RWPE1 (cell line): ENCODE measurements at regions not wholly inside any gene's neighbourhood (a gene's known extent, or its start where the extent isn't known, plus 50 kb on each side); places are given as distances from the start of the nearest gene placed in this dataset.

ENCODE experiments used
- CTCF ChIA-PET: fragments of 350-600 bp; sonication (Branson Sonifier 250); formaldehyde crosslinking; extraction: SDS; loops from one replicate; lab custom pipeline; 2021; lab: Yijun Ruan, JAX
- POLR2A ChIA-PET: fragments of 400-600 bp; formaldehyde crosslinking; extraction: SDS; loops from one replicate; lab custom pipeline; 2020; ENCODE audit warnings: antibody characterized with exemption; ENCODE audit not compliant: low non-redundant PET; lab: Yijun Ruan, JAX
- DNase-seq: peaks from one replicate; pipeline ENCODE4 v3.0.0; 2012; ENCODE audit warnings: low spot score
- H3K27ac ChIP-seq: fragments of 450-650 bp; 2 replicates; pipeline ENCODE4 v1.5.1; 2017
- TF ChIP-seq, protein P1 (sequence below): fragments of 450-650 bp; conservative IDR thresholded peaks from 2 replicates; pipeline ENCODE4 v1.5.1; 2017; ENCODE audit warnings: low read depth, mild to moderate bottlenecking

DNA sequence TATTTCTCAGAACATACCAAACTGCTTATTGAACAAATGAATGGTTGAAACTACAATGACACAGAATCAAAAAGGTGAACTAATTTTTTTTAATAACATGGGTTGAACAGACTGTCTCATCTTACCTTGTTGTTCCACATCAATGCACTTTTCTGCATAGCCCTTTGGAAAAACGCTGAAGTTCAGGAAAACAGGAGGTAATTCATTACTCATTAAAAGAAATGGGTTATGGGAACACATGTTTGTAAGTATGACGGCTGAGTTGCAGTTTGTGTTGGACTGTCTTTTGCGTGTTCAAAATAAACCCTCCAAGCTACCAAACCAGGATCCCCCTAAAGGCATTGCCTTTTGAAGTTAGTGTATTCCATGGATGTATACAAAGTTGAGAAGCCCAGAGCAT lies 514.9 kb upstream of the PKN2 start:
- ChIA-PET CTCF (no interaction called here), POLR2A (no interaction called here)
- TF ChIP-seq, protein P1, sequence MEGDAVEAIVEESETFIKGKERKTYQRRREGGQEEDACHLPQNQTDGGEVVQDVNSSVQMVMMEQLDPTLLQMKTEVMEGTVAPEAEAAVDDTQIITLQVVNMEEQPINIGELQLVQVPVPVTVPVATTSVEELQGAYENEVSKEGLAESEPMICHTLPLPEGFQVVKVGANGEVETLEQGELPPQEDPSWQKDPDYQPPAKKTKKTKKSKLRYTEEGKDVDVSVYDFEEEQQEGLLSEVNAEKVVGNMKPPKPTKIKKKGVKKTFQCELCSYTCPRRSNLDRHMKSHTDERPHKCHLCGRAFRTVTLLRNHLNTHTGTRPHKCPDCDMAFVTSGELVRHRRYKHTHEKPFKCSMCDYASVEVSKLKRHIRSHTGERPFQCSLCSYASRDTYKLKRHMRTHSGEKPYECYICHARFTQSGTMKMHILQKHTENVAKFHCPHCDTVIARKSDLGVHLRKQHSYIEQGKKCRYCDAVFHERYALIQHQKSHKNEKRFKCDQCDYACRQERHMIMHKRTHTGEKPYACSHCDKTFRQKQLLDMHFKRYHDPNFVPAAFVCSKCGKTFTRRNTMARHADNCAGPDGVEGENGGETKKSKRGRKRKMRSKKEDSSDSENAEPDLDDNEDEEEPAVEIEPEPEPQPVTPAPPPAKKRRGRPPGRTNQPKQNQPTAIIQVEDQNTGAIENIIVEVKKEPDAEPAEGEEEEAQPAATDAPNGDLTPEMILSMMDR, result no peak
- H3K27ac ChIP-seq, result no peak overlapping the region
- DNase-seq, result no peak

DNA sequence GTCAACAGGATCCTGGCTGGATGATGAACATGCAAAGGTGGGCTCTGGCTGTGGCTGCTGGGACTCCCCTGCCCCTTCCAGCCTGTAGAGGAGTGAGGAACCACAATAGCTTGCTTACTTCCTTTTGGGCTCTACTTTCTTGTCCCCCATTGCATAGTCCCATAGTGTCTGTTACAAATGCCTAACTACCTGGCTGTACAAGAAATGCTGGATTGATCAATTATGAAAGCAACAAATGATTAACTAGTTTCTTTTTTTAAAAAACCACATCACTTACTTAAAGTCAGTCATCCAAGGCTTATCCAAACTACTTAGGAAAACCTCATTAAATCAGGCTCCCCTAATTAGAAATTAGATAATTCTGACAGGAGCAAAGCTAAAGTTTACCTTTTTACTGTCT lies 514.1 kb upstream of the PKN2 start:
- ChIA-PET POLR2A (no interaction called here), CTCF (interaction anchor here (0.9 kb wide), 1 partner anchor 11 kb away, joined by 4 read pairs; no protein-coding TSS in a partner anchor)
- DNase-seq, result no peak

DNA sequence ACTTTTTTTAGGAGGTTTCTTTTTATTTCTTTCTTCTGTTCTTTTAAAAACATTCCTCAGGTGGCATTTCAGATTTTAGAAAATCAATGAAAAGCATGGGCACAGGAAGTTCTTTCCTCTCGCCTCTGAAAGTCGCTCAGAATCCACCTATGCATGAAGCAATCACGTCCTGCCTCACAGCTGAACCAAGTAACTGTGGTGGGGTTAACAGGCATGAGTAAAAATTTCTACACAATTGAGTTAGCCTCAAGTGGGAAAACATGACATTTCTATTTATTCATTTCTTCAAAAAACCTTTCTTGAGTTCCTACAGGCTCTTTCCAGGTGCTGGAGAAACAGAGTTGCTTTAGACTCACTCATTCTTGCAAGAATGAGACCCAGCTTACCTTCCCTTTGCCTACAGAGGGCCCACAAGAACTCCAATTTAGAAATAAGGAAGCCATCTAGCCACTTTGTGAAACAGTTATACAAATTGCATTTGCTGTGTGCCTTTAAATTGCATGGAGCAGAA lies 508.9 kb upstream of the PKN2 start:
- POLR2A ChIA-PET, result no interaction called here
- CTCF ChIA-PET, result no interaction called here
- H3K27ac ChIP-seq, result no peak overlapping the region
- TF ChIP-seq, protein P1, result no peak
- DNase-seq, result no peak

More for the DNA sequence above, 514.1 kb upstream of the PKN2 start:
- TF ChIP-seq, protein P1, result no peak
- no peak overlapping the region for H3K27ac ChIP-seq

DNA sequence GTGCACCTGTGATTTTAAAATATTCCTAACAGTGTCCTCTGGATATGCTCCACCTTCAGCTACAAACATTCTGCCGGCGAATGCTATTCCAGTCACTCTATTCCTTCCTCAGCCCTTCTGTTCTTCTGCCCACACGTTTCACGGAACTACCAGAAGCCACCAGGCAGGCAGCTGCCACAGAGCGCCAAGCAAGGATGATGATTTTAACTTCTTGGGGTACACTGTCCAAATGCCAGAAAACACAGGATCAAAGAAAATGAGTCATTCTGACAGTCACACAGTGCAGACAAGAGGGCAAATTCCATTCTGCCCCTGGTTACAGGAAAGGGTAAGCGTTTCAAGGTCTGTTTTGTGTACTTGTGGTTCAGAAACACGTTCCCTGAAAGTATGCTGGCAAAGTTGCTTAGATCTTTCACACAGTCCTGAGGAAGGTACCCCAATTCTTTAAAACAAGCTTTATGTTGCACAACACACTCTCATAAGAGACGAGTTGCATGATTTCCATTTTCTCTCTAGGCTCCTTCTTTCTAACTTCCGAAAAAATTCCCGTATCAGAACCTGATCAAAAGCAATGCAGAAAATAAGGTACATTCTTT lies 508.3 kb upstream of the PKN2 start:
- CTCF ChIA-PET, result no interaction called here
- DNase-seq, result no peak
- TF ChIP-seq, protein P1, result no peak
- POLR2A ChIA-PET, result no interaction called here
- H3K27ac ChIP-seq, result no peak overlapping the region

DNA sequence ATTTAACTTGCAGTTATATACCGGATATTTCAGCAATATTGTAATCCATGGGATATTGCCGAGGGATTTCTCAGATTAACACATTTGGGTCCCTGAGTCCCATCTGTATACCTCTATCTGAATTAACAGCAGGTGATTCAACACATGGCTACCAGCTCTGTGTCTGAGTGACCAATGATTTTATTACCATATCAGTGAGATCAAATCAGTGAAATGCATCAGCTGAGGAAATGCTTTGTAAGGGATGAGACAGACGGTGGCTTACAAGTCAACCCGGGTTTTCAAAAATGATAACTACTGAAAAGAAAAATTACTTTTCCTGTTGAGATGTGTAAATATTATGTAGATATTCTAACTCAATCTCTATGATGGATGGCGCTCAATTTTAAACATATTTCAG lies 504.1 kb upstream of the PKN2 start:
- ChIA-PET POLR2A (no interaction called here), CTCF (interaction anchor here (0.6 to 1.2 kb wide), 5 partner anchors 10 to 1834 kb away, joined by 3 to 4 read pairs (median 3); no protein-coding TSS in a partner anchor)
- TF ChIP-seq, protein P1, result no peak
- no peak overlapping the region for H3K27ac ChIP-seq
- no peak for DNase-seq

DNA sequence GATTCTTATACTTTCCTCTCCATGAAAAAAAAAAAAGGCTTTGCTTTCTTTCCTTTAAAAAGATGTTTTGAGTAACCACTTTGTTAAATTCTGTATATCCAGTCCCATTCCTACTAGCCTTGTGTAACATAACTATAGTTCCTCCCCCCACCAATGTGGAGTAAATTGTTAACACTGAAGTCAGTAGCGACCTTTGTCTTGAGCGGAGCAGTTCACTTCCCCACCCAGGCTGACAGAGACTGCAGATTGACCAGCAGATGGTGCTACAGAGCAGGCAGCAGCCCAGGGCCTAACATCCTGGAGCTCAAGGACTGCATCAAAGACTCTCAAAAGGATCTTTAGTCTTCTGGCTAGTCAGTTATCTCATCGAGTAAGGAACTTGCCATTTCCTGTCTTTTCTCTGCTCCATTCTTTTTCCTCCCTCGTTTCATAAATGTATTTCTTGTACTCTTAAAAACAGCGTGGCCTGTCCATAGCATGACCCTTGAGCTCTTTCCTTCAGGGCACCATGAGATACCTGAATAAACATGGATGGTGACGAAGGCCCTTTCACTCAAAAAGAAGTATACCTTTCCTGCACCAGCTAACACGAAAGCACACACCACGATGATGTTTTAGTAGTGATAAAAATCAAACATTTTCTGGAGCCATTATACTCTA lies 503.5 kb upstream of the PKN2 start:
- POLR2A ChIA-PET, result no interaction called here
- H3K27ac ChIP-seq, result no peak overlapping the region
- DNase-seq, result peak; percentile 46
- CTCF ChIA-PET, result interaction anchor here (0.5 to 1.2 kb wide), 15 partner anchors 9 to 696 kb away, joined by 3 to 6 read pairs (median 3); no protein-coding TSS in a partner anchor
- TF ChIP-seq, protein P1, result peak; percentile 81
